ENCODE measurements at regions not wholly inside any gene's neighbourhood (a gene's known extent, or its start where the extent isn't known, plus 50 kb on each side); places are given as distances from the start of the nearest gene placed in this dataset.

DNA sequence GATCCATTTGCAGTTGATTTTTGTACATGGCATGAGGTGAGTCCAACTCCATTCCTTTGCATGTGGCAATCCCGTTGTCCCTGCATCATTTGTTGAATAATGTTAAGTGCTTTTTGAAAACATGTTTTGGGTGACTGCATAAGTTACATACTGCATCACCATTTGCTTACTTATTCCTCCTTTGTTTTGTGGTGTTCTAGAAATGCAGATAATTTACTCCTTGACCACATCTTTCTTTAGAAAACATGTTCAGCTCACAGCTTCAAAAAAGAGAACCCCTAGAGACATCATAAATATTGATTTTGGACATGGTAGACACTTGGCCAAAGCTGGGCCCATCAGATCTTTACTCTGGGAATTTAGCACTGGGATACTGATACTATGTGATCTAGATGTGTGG is 135.3 kb upstream of the DAZL start:
- TF ChIP-seq EP300 (IDR thresholded peaks at IDR 0.05) (no peak), POLR2AphosphoS5 (IDR thresholded peaks at IDR 0.05) (no peak), POLR2A (IDR thresholded peaks at IDR 0.05) (no peak)
- TF ChIP-seq, protein P1, sequence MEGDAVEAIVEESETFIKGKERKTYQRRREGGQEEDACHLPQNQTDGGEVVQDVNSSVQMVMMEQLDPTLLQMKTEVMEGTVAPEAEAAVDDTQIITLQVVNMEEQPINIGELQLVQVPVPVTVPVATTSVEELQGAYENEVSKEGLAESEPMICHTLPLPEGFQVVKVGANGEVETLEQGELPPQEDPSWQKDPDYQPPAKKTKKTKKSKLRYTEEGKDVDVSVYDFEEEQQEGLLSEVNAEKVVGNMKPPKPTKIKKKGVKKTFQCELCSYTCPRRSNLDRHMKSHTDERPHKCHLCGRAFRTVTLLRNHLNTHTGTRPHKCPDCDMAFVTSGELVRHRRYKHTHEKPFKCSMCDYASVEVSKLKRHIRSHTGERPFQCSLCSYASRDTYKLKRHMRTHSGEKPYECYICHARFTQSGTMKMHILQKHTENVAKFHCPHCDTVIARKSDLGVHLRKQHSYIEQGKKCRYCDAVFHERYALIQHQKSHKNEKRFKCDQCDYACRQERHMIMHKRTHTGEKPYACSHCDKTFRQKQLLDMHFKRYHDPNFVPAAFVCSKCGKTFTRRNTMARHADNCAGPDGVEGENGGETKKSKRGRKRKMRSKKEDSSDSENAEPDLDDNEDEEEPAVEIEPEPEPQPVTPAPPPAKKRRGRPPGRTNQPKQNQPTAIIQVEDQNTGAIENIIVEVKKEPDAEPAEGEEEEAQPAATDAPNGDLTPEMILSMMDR (IDR thresholded peaks at IDR 0.05) = no peak
- H3K27me3 ChIP-seq = no peaks in the 10 kb centered on the region
- H3K9me3 ChIP-seq = no peaks in the 10 kb centered on the region
- 83% methylated on average over 1 of the region's 1 CpG for WGBS
- no peaks in the 10 kb centered on the region for H3K36me3 ChIP-seq
- no peak overlapping the region for H3K27ac ChIP-seq
- DNase-seq (ENCODE audit: low spot score in 2 of 2) = no peak
- no peak overlapping the region for H3K4me3 ChIP-seq
- no peaks in the 10 kb centered on the region for H3K4me1 ChIP-seq

DNA sequence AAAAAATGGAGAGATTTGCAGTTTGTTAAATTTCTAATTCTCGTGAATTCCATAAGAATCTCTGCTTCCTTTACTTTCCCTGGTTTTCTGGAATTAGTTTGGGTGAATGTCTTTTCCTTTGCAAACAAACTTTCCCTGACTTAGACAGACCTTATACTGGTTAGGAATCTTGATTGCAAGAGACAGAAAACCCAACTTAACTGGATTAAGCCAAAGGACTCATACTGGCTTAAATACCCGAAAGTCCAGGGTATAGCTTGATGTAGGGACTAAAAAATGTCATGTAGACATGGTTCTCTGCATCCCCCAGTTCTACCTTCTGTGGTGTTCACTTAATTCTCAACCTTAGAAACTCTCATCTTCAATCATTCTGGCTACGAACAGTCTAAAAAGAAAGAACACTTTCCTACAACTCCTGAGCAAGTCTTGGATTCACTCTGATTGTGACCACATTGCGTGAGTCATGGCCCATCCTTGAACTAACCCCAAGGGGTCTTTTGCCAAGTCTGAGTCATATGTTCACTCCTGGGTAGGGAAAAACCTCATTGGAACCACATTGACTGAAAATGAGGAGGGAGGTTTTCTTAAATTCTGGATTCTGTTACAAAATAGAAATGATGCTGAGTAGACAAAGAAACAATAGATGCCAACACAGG is 136.0 kb upstream of the DAZL start:
- DNase-seq (ENCODE audit: low spot score in 2 of 2) = no peak
- Histone ChIP-seq H3K27ac (no peak overlapping the region), H3K4me3 (no peak overlapping the region), H3K9me3 (no peaks in the 10 kb centered on the region), H3K4me1 (no peaks in the 10 kb centered on the region), H3K27me3 (no peaks in the 10 kb centered on the region), H3K36me3 (no peaks in the 10 kb centered on the region)
- TF ChIP-seq POLR2AphosphoS5 (IDR thresholded peaks at IDR 0.05) = no peak
- no peak for TF ChIP-seq POLR2A (IDR thresholded peaks at IDR 0.05)
- TF ChIP-seq, protein P1 (IDR thresholded peaks at IDR 0.05) = no peak
- TF ChIP-seq EP300 (IDR thresholded peaks at IDR 0.05) = no peak
- WGBS = 67% methylated on average over 4 of the region's 4 CpGs

DNA sequence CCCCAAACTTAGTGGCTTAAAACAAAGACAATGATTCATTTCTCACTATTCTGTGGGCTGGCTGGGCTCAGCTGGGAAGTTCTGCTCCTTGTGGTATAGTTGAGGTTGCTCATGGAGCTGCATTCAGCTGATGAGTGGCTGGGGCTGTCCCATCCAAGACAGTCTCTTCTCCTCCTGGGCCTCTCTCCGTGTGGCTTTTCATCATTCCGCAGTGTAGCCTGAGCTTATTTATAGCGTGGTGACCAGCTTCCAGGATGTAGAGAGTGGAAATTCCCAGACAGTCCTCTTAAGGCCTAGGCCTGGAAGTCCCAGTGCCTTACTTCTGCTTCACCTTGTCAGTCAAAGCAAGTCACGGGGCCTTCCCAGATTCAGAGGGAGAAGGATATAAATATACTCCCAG is 136.7 kb upstream of the DAZL start:
- 66% methylated on average over 4 of the region's 4 CpGs for WGBS
- Histone ChIP-seq H3K4me1 (no peaks in the 10 kb centered on the region), H3K27ac (no peak overlapping the region), H3K36me3 (no peaks in the 10 kb centered on the region), H3K27me3 (no peaks in the 10 kb centered on the region), H3K4me3 (no peak overlapping the region), H3K9me3 (no peaks in the 10 kb centered on the region)
- no peak for DNase-seq (ENCODE audit: low spot score in 2 of 2)
- TF ChIP-seq EP300 (IDR thresholded peaks at IDR 0.05) (no peak), POLR2A (IDR thresholded peaks at IDR 0.05) (no peak), POLR2AphosphoS5 (IDR thresholded peaks at IDR 0.05) (no peak)
- TF ChIP-seq, protein P1 (IDR thresholded peaks at IDR 0.05) = no peak

DNA sequence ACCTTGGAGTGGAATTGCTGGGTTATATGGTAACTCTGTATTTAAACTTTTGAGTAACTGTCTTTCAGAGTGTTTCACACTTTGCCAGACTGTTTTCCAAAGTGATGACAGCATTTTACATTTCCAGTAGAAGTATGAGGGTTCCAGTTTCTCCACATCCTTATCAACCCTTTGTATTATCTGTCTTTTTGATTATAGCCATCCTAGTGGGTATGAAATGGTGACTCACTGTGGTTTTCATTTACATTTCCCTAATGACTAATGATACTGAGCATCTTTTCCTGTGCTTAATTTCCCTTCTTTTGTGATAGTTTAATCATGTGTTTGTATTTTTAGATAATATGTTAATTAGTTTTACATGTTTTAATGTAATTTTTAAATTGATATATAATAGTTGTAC is 138.1 kb upstream of the DAZL start:
- Histone ChIP-seq H3K27ac (no peak overlapping the region), H3K27me3 (no peaks in the 10 kb centered on the region), H3K4me3 (no peak overlapping the region), H3K36me3 (no peaks in the 10 kb centered on the region), H3K4me1 (no peaks in the 10 kb centered on the region), H3K9me3 (no peaks in the 10 kb centered on the region)
- TF ChIP-seq POLR2AphosphoS5 (IDR thresholded peaks at IDR 0.05) (no peak), EP300 (IDR thresholded peaks at IDR 0.05) (no peak), POLR2A (IDR thresholded peaks at IDR 0.05) (no peak)
- TF ChIP-seq, protein P1 (IDR thresholded peaks at IDR 0.05) = no peak
- DNase-seq (ENCODE audit: low spot score in 2 of 2) = no peak

DNA sequence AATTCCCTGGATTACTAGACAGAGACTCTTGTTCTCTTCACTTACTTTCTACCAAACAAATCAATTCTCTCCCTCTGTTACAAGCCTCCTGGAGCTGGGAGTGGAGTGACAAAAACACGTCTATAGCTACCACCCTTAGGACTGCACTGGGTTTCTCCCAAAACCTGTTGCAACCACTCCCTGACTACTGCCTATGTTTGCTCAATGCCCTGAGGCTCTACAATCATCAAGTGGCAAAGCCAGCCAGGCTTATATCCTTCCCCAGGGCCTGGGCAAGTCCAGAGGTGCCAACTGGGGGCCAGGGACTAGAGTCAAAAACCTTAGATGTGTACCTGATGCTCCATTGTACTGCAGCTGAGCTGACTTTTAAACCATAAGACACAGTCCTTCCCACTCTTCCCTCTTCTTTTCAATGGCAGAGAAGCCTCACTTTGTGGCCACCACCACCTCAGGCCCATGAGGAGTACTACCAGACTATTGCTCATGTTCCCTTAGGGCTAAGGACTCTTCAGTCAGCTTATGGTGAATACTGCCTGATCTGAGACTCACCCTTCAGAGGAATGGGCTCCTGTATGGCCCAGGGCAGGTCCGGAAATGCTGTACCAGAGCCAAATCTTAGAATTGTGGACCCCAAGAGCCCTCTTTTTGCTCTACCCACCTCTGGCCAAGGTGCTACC is 125.4 kb upstream of the PLCL2 start:
- 69% methylated on average over 2 of the region's 2 CpGs for WGBS
- Histone ChIP-seq H3K9me3 (no peaks in the 10 kb centered on the region), H3K4me3 (no peak overlapping the region), H3K36me3 (no peaks in the 10 kb centered on the region), H3K4me1 (no peaks in the 10 kb centered on the region), H3K27ac (no peak overlapping the region), H3K27me3 (no peaks in the 10 kb centered on the region)
- TF ChIP-seq POLR2A (IDR thresholded peaks at IDR 0.05) (no peak), EP300 (IDR thresholded peaks at IDR 0.05) (no peak), POLR2AphosphoS5 (IDR thresholded peaks at IDR 0.05) (no peak)
- TF ChIP-seq, protein P1 (IDR thresholded peaks at IDR 0.05) = no peak
- no peak for DNase-seq (ENCODE audit: low spot score in 2 of 2)
